HepG2 (cell line): ENCODE measurements at regions not wholly inside any gene's neighbourhood (a gene's known extent, or its start where the extent isn't known, plus 50 kb on each side); places are given as distances from the start of the nearest gene placed in this dataset.
A peak's percentile ranks its signal among the peaks of the same experiment; 100 is the strongest.

Experiments
- ATAC-seq: fragments of 200-7000 bp; cut with Tn5 transposase; 3 replicates; pipeline ENCODE4 v1.9.1; 2020; ENCODE audit warnings: mild to moderate bottlenecking, moderate library complexity
- BruUV-seq: library from RNA; stranded (reverse); fragments of 400-500 nt; replicated peaks from 2 replicates; lab custom pipeline; 2021; lab: Mats Ljungman, UMichigan
- CTCF ChIA-PET: fragments of 300-600 bp; formaldehyde crosslinking; extraction: SDS; loops from one replicate; lab custom pipeline; 2021; ENCODE audit warnings: low total read pairs, inconsistent platforms, low intra/inter-chr PET ratio; lab: Yijun Ruan, JAX
- POLR2A ChIA-PET: fragments of 350-600 bp; sonication (Branson Sonifier 250); formaldehyde crosslinking; loops from one replicate; lab custom pipeline; 2020; ENCODE audit warnings: antibody characterized with exemption, inconsistent platforms; lab: Yijun Ruan, JAX
- DNase-seq: peaks from one replicate; pipeline ENCODE4 v3.0.0-alpha.2; 2015; ENCODE audit warnings: low spot score
- FAIRE-seq: peaks from 3 replicates; lab custom pipeline; 2011; peaks lifted over from hg19 to GRCh38; lab: Jason Lieb, UNC
- H2AFZ ChIP-seq: one replicate; pipeline ENCODE4 v1.6.1; 2011; ENCODE audit warnings: low read length, inconsistent platforms
- H3K27ac ChIP-seq: fragments of 300-600 bp; 3 replicates; pipeline ENCODE4 v1.8.0; 2011; ENCODE audit warnings: mixed run types, mild to moderate bottlenecking, mixed read lengths, low read length, inconsistent platforms; ENCODE audit not compliant: insufficient read depth; ENCODE audit errors: extremely low read length
- H3K27me3 ChIP-seq, 2 experiments: fragments of 200-600 bp in 1 of 2; 2 replicates in 1 of 2; 3 replicates in 1 of 2; pipeline versions ENCODE4 v1.6.0 to v1.8.0; 2011; ENCODE audit warnings: low read length in 2 of 2, mild to moderate bottlenecking in 2 of 2, moderate library complexity in 2 of 2, inconsistent platforms in 1 of 2; ENCODE audit not compliant: insufficient read depth in 2 of 2, control insufficient read depth in 1 of 2
- H3K36me3 ChIP-seq, 2 experiments: fragments of 200-600 bp in 1 of 2; replicated peaks in 1 of 2; 2 replicates in 1 of 2; 3 replicates in 1 of 2; pipeline versions ENCODE4 v1.5.1 to v1.8.0; 2011; ENCODE audit warnings: low read length in 2 of 2, inconsistent platforms in 1 of 2; ENCODE audit not compliant: insufficient read depth in 2 of 2, control insufficient read depth in 1 of 2
- H3K4me1 ChIP-seq: 2 replicates; pipeline ENCODE4 v1.5.1; 2012; ENCODE audit warnings: low read length, inconsistent platforms; ENCODE audit not compliant: insufficient read depth
- H3K4me2 ChIP-seq: 2 replicates; pipeline ENCODE4 v1.6.0; 2011; ENCODE audit warnings: low read depth, low read length, inconsistent platforms
- H3K4me3 ChIP-seq, 3 experiments: fragments of 200-600 bp in 1 of 3; sonication (generic), shearing (Covaris generic) in 1 of 3; replicated peaks in 1 of 3; 2 replicates each; pipeline ENCODE4 v1.5.1; 2011 to 2016; ENCODE audit warnings: low read length in 3 of 3, inconsistent platforms in 2 of 3, low read depth in 2 of 3, mild to moderate bottlenecking in 2 of 3, control low read depth in 1 of 3, mixed read lengths in 1 of 3; ENCODE audit not compliant: insufficient read depth in 1 of 3
- H3K79me2 ChIP-seq: one replicate; pipeline ENCODE4 v1.6.1; 2011; ENCODE audit warnings: low read length, inconsistent platforms; ENCODE audit not compliant: insufficient read depth
- H3K9ac ChIP-seq: 2 replicates; pipeline ENCODE4 v1.6.0; 2011; ENCODE audit warnings: mild to moderate bottlenecking, low read depth, low read length, inconsistent platforms; ENCODE audit not compliant: insufficient read depth
- H3K9me3 ChIP-seq: 2 replicates; pipeline ENCODE4 v1.5.1; 2012; ENCODE audit warnings: mild to moderate bottlenecking, low read length
- H4K20me1 ChIP-seq: 2 replicates; pipeline ENCODE4 v1.6.0; 2011; ENCODE audit warnings: inconsistent platforms, mild to moderate bottlenecking, low read length, moderate library complexity; ENCODE audit not compliant: insufficient read depth
- ATRX ChIP-seq: sonication (generic); formaldehyde crosslinking; IDR thresholded peaks from 2 replicates; pipeline ENCODE4 v1.4.0; 2020; ENCODE audit warnings: missing genetic modification reagents, borderline replicate concordance
- DNMT1 ChIP-seq: sonication (generic); formaldehyde crosslinking; IDR thresholded peaks from 2 replicates; pipeline ENCODE4 v1.5.1; 2020; ENCODE audit warnings: mild to moderate bottlenecking, missing genetic modification reagents
- GPN1 ChIP-seq: sonication (generic); formaldehyde crosslinking; IDR thresholded peaks from 2 replicates; pipeline ENCODE4 v1.5.1; 2020; ENCODE audit warnings: missing genetic modification reagents, borderline replicate concordance
- PAX8 ChIP-seq: sonication (generic); formaldehyde crosslinking; IDR thresholded peaks from 2 replicates; pipeline ENCODE4 v1.8.0; 2022; ENCODE audit warnings: mild to moderate bottlenecking, missing genetic modification reagents, borderline replicate concordance
- PHF21A ChIP-seq: sonication (generic); formaldehyde crosslinking; IDR thresholded peaks from 2 replicates; pipeline ENCODE4 v1.5.0; 2020; ENCODE audit warnings: mild to moderate bottlenecking, missing genetic modification reagents
- SOX5 ChIP-seq: IDR thresholded peaks from 2 replicates; pipeline ENCODE4 v1.6.1; 2016; ENCODE audit warnings: borderline replicate concordance
- ZNF232 ChIP-seq: sonication (generic); formaldehyde crosslinking; IDR thresholded peaks from 2 replicates; pipeline ENCODE4 v1.4.0; 2020; ENCODE audit warnings: missing genetic modification reagents, borderline replicate concordance
- ZNF24 ChIP-seq: fragments of 450-650 bp; IDR thresholded peaks from 2 replicates; pipeline ENCODE4 v1.6.1; 2017; ENCODE audit warnings: antibody characterized with exemption, mild to moderate bottlenecking
- ZNF550 ChIP-seq: sonication (generic); formaldehyde crosslinking; IDR thresholded peaks from 2 replicates; pipeline ENCODE4 v1.4.0; 2020; ENCODE audit warnings: mild to moderate bottlenecking, missing genetic modification reagents, borderline replicate concordance
- WGBS: methylation state at CpG from one replicate; pipeline ENCODE4 v1.1.6; 2017; ENCODE audit warnings: low lambda C conversion rate; 5-methylcytosine and 5-hydroxymethylcytosine counted together
- in situ Hi-C: cut with HindIII; loops from 2 replicates; pipeline ENCODE4 v1.10.0; 2017; ENCODE audit warnings: low pct_unique_long_range_greater_than_20kb; ENCODE audit not compliant: extremely low pct_ligation_motif_present
- intact Hi-C: fragments of 100-400 bp; cut with micrococcal nuclease; formaldehyde crosslinking; loops from one replicate; pipeline ENCODE4 v1.10.0; 2022; ENCODE audit not compliant: unreplicated experiment

DNA sequence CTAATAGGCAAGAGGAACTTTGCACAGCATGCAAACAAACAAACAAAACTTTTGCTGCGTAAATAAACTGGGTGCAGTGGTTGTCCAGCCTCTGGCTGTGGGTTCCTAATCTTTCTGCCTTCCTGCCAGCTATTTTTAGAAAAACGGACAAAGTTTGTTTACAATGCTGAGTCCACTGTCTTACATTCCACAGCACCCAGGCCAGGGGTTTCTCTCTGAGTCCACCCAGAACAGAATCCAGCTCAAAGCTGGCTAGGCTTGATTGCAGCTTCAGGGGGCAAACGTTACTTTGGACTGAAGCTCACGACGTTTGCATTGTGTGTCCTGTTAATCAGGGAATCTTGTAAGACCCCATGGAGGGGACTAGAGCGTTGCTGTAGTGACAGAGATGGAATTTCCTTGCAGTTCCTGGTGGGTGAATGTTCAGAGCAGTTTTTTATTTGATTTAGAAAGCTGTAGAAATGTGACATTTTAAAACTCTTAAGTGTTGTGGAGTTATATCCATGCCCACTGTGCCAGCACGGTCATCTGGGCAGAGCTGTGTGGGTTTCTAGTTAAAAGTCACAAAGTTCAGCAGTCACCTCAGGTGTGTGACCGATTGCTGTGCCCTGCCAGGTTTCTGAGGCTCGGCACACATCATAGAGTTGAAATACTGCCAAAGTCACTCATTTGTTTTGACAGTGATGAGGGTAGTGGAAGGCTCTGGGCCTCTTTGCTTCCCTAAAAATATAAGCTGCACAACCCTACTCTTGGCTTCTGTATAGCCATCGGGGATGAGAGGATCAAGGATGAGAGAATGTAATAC lies 247.0 kb downstream of the STK31 start (continued):
- TF ChIP-seq SOX5 (CRISPR knock-in tag) (peak; percentile 1; the same call in 1 of the 2 replicates), GPN1 (no peak), ZNF232 (CRISPR knock-in tag) (no peak), ZNF550 (CRISPR knock-in tag) (no peak), ATRX (CRISPR knock-in tag) (no peak)

DNA sequence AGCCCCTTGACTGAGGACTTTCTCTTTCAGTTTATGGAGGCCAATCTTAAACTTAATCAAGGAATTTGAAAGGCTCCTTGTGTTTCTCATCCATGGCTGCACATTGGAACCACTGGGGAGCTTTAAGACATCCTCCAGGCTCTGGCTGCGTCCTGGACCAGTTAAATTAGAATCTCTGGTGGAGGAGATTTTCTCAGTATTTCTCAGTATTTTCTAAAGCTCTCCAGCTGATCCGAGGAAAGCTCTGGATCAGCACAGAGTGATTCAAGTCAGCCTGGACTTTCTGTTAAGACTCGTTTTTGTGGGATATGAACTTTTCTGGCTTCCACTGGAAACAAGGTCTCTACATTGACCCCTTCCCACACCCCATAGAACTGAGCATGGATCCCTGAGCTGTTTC lies 249.8 kb downstream of the STK31 start:
- Histone ChIP-seq H3K4me3 (no peak overlapping the region), H3K9ac (no peak overlapping the region), H4K20me1 (no peaks in the 10 kb centered on the region), H3K9me3 (no peaks in the 10 kb centered on the region), H3K36me3 (no peaks in the 10 kb centered on the region), H3K4me1 (peaks cover 24% of the 10 kb centered on the region), H3K79me2 (no peaks in the 10 kb centered on the region), H3K27me3 (no peaks in the 10 kb centered on the region), H3K27ac (no peak overlapping the region), H2AFZ (no peak overlapping the region), H3K4me2 (no peak overlapping the region)
- WGBS, result 0% methylated on average over 3 of the region's 3 CpGs
- POLR2A ChIA-PET, result interaction anchor here (0.5 kb wide), 1 partner anchor 223 kb away, joined by 3 read pairs; no protein-coding TSS in a partner anchor
- ATAC-seq (no peak), DNase-seq (no peak), FAIRE-seq (no peak)
- no TSS peak for BruUV-seq
- CTCF ChIA-PET, result no interaction called here
- intact Hi-C loops, result no loop called here
- TF ChIP-seq DNMT1 (CRISPR knock-in tag) (no peak), PAX8 (CRISPR knock-in tag) (no peak), PHF21A (CRISPR knock-in tag) (no peak), ZNF24 (no peak)
- in situ Hi-C loops, result no loop called here
